ENCODE measurements at regions not wholly inside any gene's neighbourhood (a gene's known extent, or its start where the extent isn't known, plus 50 kb on each side); places are given as distances from the start of the nearest gene placed in this dataset.

GRCh38 chr2:226308323-226308680 is 491.3 kb downstream of the IRS1 start:
- no peaks in the 10 kb centered on the region for H3K9me3 ChIP-seq
- H3K4me3 ChIP-seq, result no peak overlapping the region
- DNase-seq (ENCODE audit: extremely low spot score), result no peak
- TF ChIP-seq CTCF (IDR thresholded peaks at IDR 0.05), result no peak
- TF ChIP-seq POLR2A (IDR thresholded peaks at IDR 0.05; ENCODE audit: low read depth), result no peak
- no peak for TF ChIP-seq POLR2AphosphoS5 (IDR thresholded peaks at IDR 0.05)
- no peak for TF ChIP-seq EP300 (IDR thresholded peaks at IDR 0.05)
- no peaks in the 10 kb centered on the region for H3K27me3 ChIP-seq
- 81% methylated on average over 2 of the region's 2 CpGs for WGBS
- H3K36me3 ChIP-seq, result no peaks in the 10 kb centered on the region
- intact Hi-C loops (cut with DNase I), result no loop called here
- H3K4me1 ChIP-seq, result peaks cover 0 to 12% (median 0%) of the 10 kb centered on the region in 4 donors
- no peak overlapping the region for H3K27ac ChIP-seq (replicated peaks in 1 of 4)

- Histone ChIP-seq H3K36me3 (no peaks in the 10 kb centered on the region), H3K27me3 (no peaks in the 10 kb centered on the region), H3K27ac (replicated peaks in 1 of 4) (no peak overlapping the region), H3K9me3 (no peaks in the 10 kb centered on the region), H3K4me3 (no peak overlapping the region), H3K4me1 (peaks cover 0 to 12% (median 0%) of the 10 kb centered on the region in 4 donors)
- 83% methylated on average over 4 of the region's 4 CpGs for WGBS
- no peak for DNase-seq (ENCODE audit: extremely low spot score)
- TF ChIP-seq POLR2AphosphoS5 (IDR thresholded peaks at IDR 0.05) (no peak), POLR2A (IDR thresholded peaks at IDR 0.05; ENCODE audit: low read depth) (no peak), CTCF (IDR thresholded peaks at IDR 0.05) (no peak)
- intact Hi-C loops (cut with DNase I), result no loop called here
Measured at GRCh38 chr2:226307487-226308322, 491.9 kb downstream of the IRS1 start.

GRCh38 chr2:226306969-226307368 is 492.7 kb downstream of the IRS1 start:
- no peaks in the 10 kb centered on the region for H3K36me3 ChIP-seq
- no peaks in the 10 kb centered on the region for H3K27me3 ChIP-seq
- DNase-seq (ENCODE audit: extremely low spot score), result no peak
- TF ChIP-seq EP300 (IDR thresholded peaks at IDR 0.05) (no peak), POLR2A (IDR thresholded peaks at IDR 0.05; ENCODE audit: low read depth) (no peak), POLR2AphosphoS5 (IDR thresholded peaks at IDR 0.05) (no peak)
- no peaks in the 10 kb centered on the region for H3K9me3 ChIP-seq
- 98% methylated on average over 2 of the region's 2 CpGs for WGBS
- no peak overlapping the region for H3K4me3 ChIP-seq
- H3K4me1 ChIP-seq, result peaks cover 0 to 12% (median 0%) of the 10 kb centered on the region in 4 donors
- intact Hi-C loops (cut with DNase I), result no loop called here
- no peak overlapping the region for H3K27ac ChIP-seq (replicated peaks in 1 of 4)

GRCh38 chr2:226304308-226304707 is 495.3 kb downstream of the IRS1 start:
- WGBS, result 79% methylated on average over 3 of the region's 3 CpGs
- H3K4me3 ChIP-seq, result no peak overlapping the region
- DNase-seq (ENCODE audit: extremely low spot score), result no peak
- TF ChIP-seq CTCF (IDR thresholded peaks at IDR 0.05) (no peak), EP300 (IDR thresholded peaks at IDR 0.05) (no peak), POLR2A (IDR thresholded peaks at IDR 0.05; ENCODE audit: low read depth) (no peak), POLR2AphosphoS5 (IDR thresholded peaks at IDR 0.05) (no peak)
- no peak overlapping the region for H3K27ac ChIP-seq (replicated peaks in 1 of 4)
- intact Hi-C loops (cut with DNase I), result no loop called here
- no peaks in the 10 kb centered on the region for H3K27me3 ChIP-seq
- H3K36me3 ChIP-seq, result no peaks in the 10 kb centered on the region
- no peaks in the 10 kb centered on the region for H3K9me3 ChIP-seq
- H3K4me1 ChIP-seq, result no peaks in the 10 kb centered on the region

- Histone ChIP-seq H3K27me3 (no peaks in the 10 kb centered on the region), H3K4me1 (no peaks in the 10 kb centered on the region), H3K36me3 (no peaks in the 10 kb centered on the region), H3K9me3 (no peaks in the 10 kb centered on the region), H3K27ac (replicated peaks in 1 of 4) (no peak overlapping the region), H3K4me3 (no peak overlapping the region)
- intact Hi-C loops (cut with DNase I), result no loop called here
- WGBS, result 33% methylated on average over 1 of the region's 1 CpG
- no peak for TF ChIP-seq CTCF (IDR thresholded peaks at IDR 0.05)
- TF ChIP-seq POLR2A (IDR thresholded peaks at IDR 0.05; ENCODE audit: low read depth), result no peak
- TF ChIP-seq POLR2AphosphoS5 (IDR thresholded peaks at IDR 0.05), result no peak
- no peak for TF ChIP-seq EP300 (IDR thresholded peaks at IDR 0.05)
- DNase-seq (ENCODE audit: extremely low spot score), result no peak
Measured at GRCh38 chr2:226303707-226304106, 495.9 kb downstream of the IRS1 start.

All from esophagus muscularis mucosa (tissue), 4 donors.